H9 (cell line): ENCODE measurements at regions not wholly inside any gene's neighbourhood (a gene's known extent, or its start where the extent isn't known, plus 50 kb on each side); places are given as distances from the start of the nearest gene placed in this dataset.

Experiments used
- DNase-seq: peaks from one replicate; pipeline ENCODE4 v3.0.0-alpha.2; 2017
- H2AFZ ChIP-seq: one replicate; pipeline ENCODE4 v1.6.1; 2013; ENCODE audit warnings: mild to moderate bottlenecking, low read length, control low read depth, moderate library complexity
- H2AK5ac ChIP-seq: 2 replicates; pipeline ENCODE4 v1.6.1; 2013; ENCODE audit warnings: low read length, control low read depth, mixed read lengths; ENCODE audit not compliant: insufficient read length
- H2BK120ac ChIP-seq: one replicate; pipeline ENCODE4 v1.6.1; 2013; ENCODE audit warnings: low read depth, mild to moderate bottlenecking, low read length, control low read depth, inconsistent platforms; ENCODE audit not compliant: poor library complexity, severe bottlenecking
- H2BK12ac ChIP-seq: 2 replicates; pipeline ENCODE4 v1.6.1; 2013; ENCODE audit warnings: low read length, control low read depth, mixed read lengths, low read depth; ENCODE audit not compliant: insufficient read length
- H2BK15ac ChIP-seq: 2 replicates; pipeline ENCODE4 v1.6.1; 2013; ENCODE audit warnings: low read depth, low read length, control low read depth
- H2BK20ac ChIP-seq: one replicate; pipeline ENCODE4 v1.6.1; 2013; ENCODE audit warnings: low read depth, mild to moderate bottlenecking, low read length, control low read depth, inconsistent platforms; ENCODE audit not compliant: poor library complexity, severe bottlenecking
- H2BK5ac ChIP-seq: 2 replicates; pipeline ENCODE4 v1.6.1; 2013; ENCODE audit warnings: low read length, control low read depth, mixed read lengths; ENCODE audit not compliant: insufficient read length
- H3K14ac ChIP-seq: 2 replicates; pipeline ENCODE4 v1.6.1; 2013; ENCODE audit warnings: low read length, control low read depth; ENCODE audit not compliant: insufficient read depth
- H3K18ac ChIP-seq: 2 replicates; pipeline ENCODE4 v1.6.1; 2013; ENCODE audit warnings: low read depth, mild to moderate bottlenecking, mixed read lengths, low read length, control low read depth; ENCODE audit not compliant: insufficient read length
- H3K23ac ChIP-seq: 2 replicates; pipeline ENCODE4 v1.6.1; 2013; ENCODE audit warnings: low read length, control low read depth, mixed read lengths, low read depth; ENCODE audit not compliant: insufficient read length
- H3K23me2 ChIP-seq: 2 replicates; pipeline ENCODE4 v1.6.1; 2013; ENCODE audit warnings: low read depth, mild to moderate bottlenecking, mixed read lengths, low read length, control low read depth; ENCODE audit not compliant: insufficient read length, poor library complexity, severe bottlenecking
- H3K27ac ChIP-seq: 2 replicates; pipeline ENCODE4 v1.5.1; 2013; ENCODE audit warnings: low read length, control low read depth, mixed read lengths, low read depth; ENCODE audit not compliant: insufficient read length
- H3K27me3 ChIP-seq: 2 replicates; pipeline ENCODE4 v1.6.1; 2013; ENCODE audit warnings: low read length, control low read depth, inconsistent platforms; ENCODE audit not compliant: insufficient read depth
- H3K4ac ChIP-seq: 2 replicates; pipeline ENCODE4 v1.6.1; 2013; ENCODE audit warnings: low read depth, mild to moderate bottlenecking, control low read depth, inconsistent platforms, low read length, moderate library complexity
- H3K4me1 ChIP-seq: 2 replicates; pipeline ENCODE4 v1.6.1; 2013; ENCODE audit warnings: low read length, control low read depth, inconsistent platforms; ENCODE audit not compliant: insufficient read depth
- H3K4me2 ChIP-seq: 2 replicates; pipeline ENCODE4 v1.6.1; 2013; ENCODE audit warnings: low read length, control low read depth, mixed read lengths; ENCODE audit not compliant: insufficient read length, insufficient read depth
- H3K56ac ChIP-seq: 2 replicates; pipeline ENCODE4 v1.6.1; 2013; ENCODE audit warnings: low read depth, mild to moderate bottlenecking, mixed read lengths, low read length, control low read depth; ENCODE audit not compliant: insufficient read length
- H3K79me1 ChIP-seq: 2 replicates; pipeline ENCODE4 v1.6.1; 2013; ENCODE audit warnings: low read depth, mild to moderate bottlenecking, moderate library complexity, low read length, control low read depth, inconsistent platforms; ENCODE audit not compliant: insufficient read depth, poor library complexity, severe bottlenecking
- H3K79me2 ChIP-seq: 2 replicates; pipeline ENCODE4 v1.6.1; 2013; ENCODE audit warnings: low read length, control low read depth, inconsistent platforms; ENCODE audit not compliant: insufficient read depth
- H3K9ac ChIP-seq: 2 replicates; pipeline ENCODE4 v1.6.1; 2013; ENCODE audit warnings: low read length, control low read depth, mixed read lengths; ENCODE audit not compliant: insufficient read length; ENCODE audit errors: extremely low read depth
- H3K9me3 ChIP-seq: one replicate; pipeline ENCODE4 v1.6.1; 2013; ENCODE audit warnings: low read depth, low read length, inconsistent platforms; ENCODE audit not compliant: control insufficient read depth
- H3T11ph ChIP-seq: one replicate; pipeline ENCODE4 v1.6.1; 2013; ENCODE audit warnings: mild to moderate bottlenecking, low read length, control low read depth, inconsistent platforms
- H4K20me1 ChIP-seq: one replicate; pipeline ENCODE4 v1.6.1; 2013; ENCODE audit not compliant: control insufficient read depth, insufficient read length, insufficient read depth
- H4K5ac ChIP-seq: 2 replicates; pipeline ENCODE4 v1.6.1; 2013; ENCODE audit warnings: low read depth, mild to moderate bottlenecking, mixed read lengths, low read length, control low read depth; ENCODE audit not compliant: insufficient read length
- H4K8ac ChIP-seq: replicated peaks from 2 replicates; pipeline ENCODE4 v1.6.1; 2013; ENCODE audit warnings: low read length, control low read depth, mixed read lengths, low read depth; ENCODE audit not compliant: insufficient read length
- H4K91ac ChIP-seq: 2 replicates; pipeline ENCODE4 v1.6.1; 2013; ENCODE audit warnings: low read depth, mild to moderate bottlenecking, moderate library complexity, mixed read lengths, low read length, control low read depth; ENCODE audit not compliant: insufficient read length
- H3K27ac Mint-ChIP-seq, 3 experiments: 2 replicates in 2 of 3; 3 replicates in 1 of 3; pipeline ENCODE4 v1.8.0; 2020 to 2021; ENCODE audit warnings: mixed read lengths in 3 of 3, mild to moderate bottlenecking in 1 of 3, moderate library complexity in 1 of 3
- H3K27me3 Mint-ChIP-seq: 2 replicates; pipeline ENCODE4 v1.8.0; 2021; ENCODE audit warnings: low read depth, mild to moderate bottlenecking, moderate library complexity, mixed read lengths
- H3K36me3 Mint-ChIP-seq, 3 experiments: 2 replicates in 2 of 3; 3 replicates in 1 of 3; pipeline ENCODE4 v1.8.0; 2020 to 2021; ENCODE audit warnings: low read depth in 3 of 3, mixed read lengths in 3 of 3; ENCODE audit not compliant: insufficient read depth in 1 of 3
- H3K4me1 Mint-ChIP-seq, 2 experiments: 2 replicates each; pipeline ENCODE4 v1.8.0; 2020; ENCODE audit warnings: mixed read lengths in 2 of 2
- H3K4me3 Mint-ChIP-seq, 2 experiments: 2 replicates in 1 of 2; 3 replicates in 1 of 2; pipeline ENCODE4 v1.8.0; 2020 to 2021; ENCODE audit warnings: mild to moderate bottlenecking in 2 of 2, mixed read lengths in 2 of 2, moderate library complexity in 1 of 2
- H3K9me3 Mint-ChIP-seq, 2 experiments: 2 replicates in 1 of 2; 3 replicates in 1 of 2; pipeline ENCODE4 v1.8.0; 2020; ENCODE audit warnings: mild to moderate bottlenecking in 2 of 2, mixed read lengths in 2 of 2, moderate library complexity in 1 of 2
- WGBS: extraction: QIAGEN DNeasy Blood & Tissue Kit; methylation state at CpG from one replicate; pipeline ENCODE4 v1.1.7; 2013; ENCODE audit warnings: missing lambda C conversion rate, low lambda C conversion rate, mixed read lengths; ENCODE audit not compliant: insufficient read length; ENCODE audit errors: extremely low coverage; 5-methylcytosine and 5-hydroxymethylcytosine counted together
- TF ChIP-seq, protein P1 (sequence below): fragments of 200-600 bp; sonication (generic); conservative IDR thresholded peaks from 3 replicates; pipeline ENCODE4 v1.8.0; 2021; ENCODE audit warnings: antibody characterized with exemption, mild to moderate bottlenecking

DNA sequence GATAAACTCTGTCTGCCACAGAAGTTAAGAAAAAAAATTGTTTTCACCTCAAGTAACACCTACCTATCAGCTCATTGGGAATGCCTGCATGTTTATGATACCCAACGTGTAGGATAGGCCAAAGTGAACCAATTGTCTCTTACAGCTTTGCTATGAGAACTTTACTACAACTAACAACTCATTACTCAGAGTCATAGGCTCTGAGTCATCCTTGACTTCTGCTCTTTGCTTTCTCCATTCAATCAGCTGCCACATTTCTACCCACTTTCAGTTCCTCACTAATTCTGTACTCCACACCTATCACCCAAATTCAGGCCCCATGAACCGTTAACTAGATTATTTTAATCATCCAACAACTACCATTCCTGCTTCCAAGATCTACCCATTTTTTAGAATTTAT is 843.9 kb downstream of the TUSC7 start:
- Mint-ChIP-seq H3K27me3 (no peaks in the 10 kb centered on the region), H3K9me3 (peaks cover 0 to 4% of the 10 kb centered on the region in 2 experiments; a peak in 3 of 5 replicates), H3K27ac (no peak overlapping the region), H3K4me3 (no peak overlapping the region), H3K4me1 (no peaks in the 10 kb centered on the region), H3K36me3 (no peaks in the 10 kb centered on the region; a peak in 2 of 7 replicates)
- Histone ChIP-seq H3K79me2 (no peaks in the 10 kb centered on the region), H3K9me3 (no peaks in the 10 kb centered on the region), H3K4me2 (no peak overlapping the region), H2BK12ac (no peak overlapping the region), H2BK5ac (no peak overlapping the region), H3K23ac (no peak overlapping the region), H3K4ac (no peak overlapping the region), H4K5ac (no peak overlapping the region), H3K23me2 (no peaks in the 10 kb centered on the region), H2BK120ac (no peak overlapping the region), H2AK5ac (no peak overlapping the region), H4K20me1 (no peaks in the 10 kb centered on the region), H3K18ac (no peak overlapping the region), H3K27ac (no peak overlapping the region), H2BK20ac (no peak overlapping the region), H2BK15ac (no peak overlapping the region), H3K27me3 (no peaks in the 10 kb centered on the region), H3K56ac (no peak overlapping the region), H3K9ac (no peak overlapping the region), H4K8ac (no peak overlapping the region), H3K14ac (no peak overlapping the region), H3K4me1 (no peaks in the 10 kb centered on the region), H2AFZ (no peak overlapping the region), H3T11ph (no peak overlapping the region), H4K91ac (no peak overlapping the region), H3K79me1 (no peaks in the 10 kb centered on the region)
- WGBS, result no CpG with 5 or more reads among the region's 2 CpGs
- TF ChIP-seq, protein P1, sequence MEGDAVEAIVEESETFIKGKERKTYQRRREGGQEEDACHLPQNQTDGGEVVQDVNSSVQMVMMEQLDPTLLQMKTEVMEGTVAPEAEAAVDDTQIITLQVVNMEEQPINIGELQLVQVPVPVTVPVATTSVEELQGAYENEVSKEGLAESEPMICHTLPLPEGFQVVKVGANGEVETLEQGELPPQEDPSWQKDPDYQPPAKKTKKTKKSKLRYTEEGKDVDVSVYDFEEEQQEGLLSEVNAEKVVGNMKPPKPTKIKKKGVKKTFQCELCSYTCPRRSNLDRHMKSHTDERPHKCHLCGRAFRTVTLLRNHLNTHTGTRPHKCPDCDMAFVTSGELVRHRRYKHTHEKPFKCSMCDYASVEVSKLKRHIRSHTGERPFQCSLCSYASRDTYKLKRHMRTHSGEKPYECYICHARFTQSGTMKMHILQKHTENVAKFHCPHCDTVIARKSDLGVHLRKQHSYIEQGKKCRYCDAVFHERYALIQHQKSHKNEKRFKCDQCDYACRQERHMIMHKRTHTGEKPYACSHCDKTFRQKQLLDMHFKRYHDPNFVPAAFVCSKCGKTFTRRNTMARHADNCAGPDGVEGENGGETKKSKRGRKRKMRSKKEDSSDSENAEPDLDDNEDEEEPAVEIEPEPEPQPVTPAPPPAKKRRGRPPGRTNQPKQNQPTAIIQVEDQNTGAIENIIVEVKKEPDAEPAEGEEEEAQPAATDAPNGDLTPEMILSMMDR, result no peak
- no peak for DNase-seq
